ENCODE measurements at regions not wholly inside any gene's neighbourhood (a gene's known extent, or its start where the extent isn't known, plus 50 kb on each side); places are given as distances from the start of the nearest gene placed in this dataset.

DNA sequence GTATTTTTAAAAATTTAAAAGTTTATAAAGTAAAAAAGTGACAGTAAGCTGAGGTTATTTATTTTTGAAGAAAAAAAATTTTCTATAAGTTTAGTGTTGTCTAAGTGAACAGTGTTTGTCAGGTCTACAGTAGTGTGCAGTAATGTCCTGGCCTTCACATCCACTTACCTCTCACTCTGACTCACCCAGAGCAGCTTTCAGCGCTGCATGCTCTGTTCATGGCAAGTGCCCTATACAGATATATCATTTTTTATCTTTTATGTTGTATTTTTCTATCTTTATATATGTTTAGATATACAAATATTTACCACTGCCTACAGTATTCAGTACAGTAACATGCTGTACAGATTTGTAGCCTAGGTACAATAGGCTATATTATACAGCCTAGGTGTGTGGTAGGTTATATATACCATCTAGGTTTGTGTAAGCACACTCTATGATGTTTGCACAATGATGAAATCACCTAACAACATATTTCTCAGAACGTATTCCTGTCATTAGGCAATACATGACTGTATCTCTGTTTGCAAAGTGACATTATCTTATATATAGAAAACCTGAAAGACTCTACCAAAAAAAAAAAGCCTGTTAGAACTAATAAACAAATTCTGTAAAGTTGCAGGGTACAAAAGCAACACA is 75.9 kb upstream of the TMC3 start:
- TF ChIP-seq EZH2 (IDR thresholded peaks at IDR 0.05) (no peak), POLR2AphosphoS5 (IDR thresholded peaks at IDR 0.05; ENCODE audit: borderline replicate concordance, low read depth, low read length) (no peak), FOXP2 (optimal IDR thresholded peaks at IDR 0.05; ENCODE audit: control extremely low read depth, extremely low read length, insufficient read depth) (no peak)

All from SK-N-MC (cell line).